ENCODE measurements at regions not wholly inside any gene's neighbourhood (a gene's known extent, or its start where the extent isn't known, plus 50 kb on each side); places are given as distances from the start of the nearest gene placed in this dataset.

GRCh38 chr13:67664502-67664901 is 434.4 kb upstream of the PCDH9 start:
- TF ChIP-seq EZH2 (IDR thresholded peaks at IDR 0.05; ENCODE audit: low read length) (no peak), CTCF (optimal IDR thresholded peaks at IDR 0.05 in 1 of 3, IDR thresholded peaks at IDR 0.05 in 1 of 3, conservative IDR thresholded peaks at IDR 0.05 in 1 of 3; ENCODE audit: extremely low read depth in 1 of 3, insufficient read depth in 2 of 3, low read length in 3 of 3) (no peak)

Measured in keratinocyte (primary cell).